ENCODE measurements at regions not wholly inside any gene's neighbourhood (a gene's known extent, or its start where the extent isn't known, plus 50 kb on each side); places are given as distances from the start of the nearest gene placed in this dataset.

GRCh38 chr2:4670331-4670730 is 967.0 kb downstream of the DCDC2C start:
- TF ChIP-seq CTCF (IDR thresholded peaks at IDR 0.05) (no peak), POLR2AphosphoS5 (IDR thresholded peaks at IDR 0.05) (no peak), POLR2A (IDR thresholded peaks at IDR 0.05) (no peak)

Data from breast epithelium (tissue), 3 donors.